Suprapubic skin (tissue), 4 donors: ENCODE measurements at regions not wholly inside any gene's neighbourhood (a gene's known extent, or its start where the extent isn't known, plus 50 kb on each side); places are given as distances from the start of the nearest gene placed in this dataset.

Source experiments
- DNase-seq, 2 donors: peaks; one replicate each; pipeline ENCODE4 v3.0.0-alpha.2; 2019; ENCODE audit warnings: low spot score in 2 of 2
- H3K27ac ChIP-seq: fragments of 200-600 bp; sonication (generic); one replicate; pipeline ENCODE4 v1.5.1; 2019
- H3K27me3 ChIP-seq: fragments of 200-600 bp; sonication (generic); one replicate; pipeline ENCODE4 v1.5.1; 2019
- H3K36me3 ChIP-seq: fragments of 200-600 bp; sonication (generic); one replicate; pipeline ENCODE4 v1.5.1; 2019
- H3K4me1 ChIP-seq: fragments of 200-600 bp; sonication (generic); one replicate; pipeline ENCODE4 v1.5.1; 2019
- H3K4me3 ChIP-seq: fragments of 200-600 bp; sonication (generic); one replicate; pipeline ENCODE4 v1.5.1; 2019; ENCODE audit warnings: mild to moderate bottlenecking
- H3K9me3 ChIP-seq: fragments of 200-600 bp; sonication (generic); one replicate; pipeline ENCODE4 v1.5.1; 2019
- EP300 ChIP-seq: sonication (generic); formaldehyde crosslinking; IDR thresholded peaks from one replicate; pipeline ENCODE4 v1.6.1; 2017; ENCODE audit warnings: antibody characterized with exemption
- POLR2A ChIP-seq, 2 donors: fragments of 450-650 bp; IDR thresholded peaks; one replicate each; pipeline ENCODE4 v1.6.1; 2017; ENCODE audit warnings: antibody characterized with exemption in 2 of 2, mild to moderate bottlenecking in 2 of 2, moderate library complexity in 2 of 2
- POLR2AphosphoS5 ChIP-seq, 3 donors: sonication (generic); formaldehyde crosslinking; IDR thresholded peaks; one replicate each; pipeline ENCODE4 v1.6.1; 2017; ENCODE audit warnings: antibody characterized with exemption in 3 of 3
- WGBS: methylation state at CpG from one replicate; pipeline ENCODE4 v1.1.5; 2018; 5-methylcytosine and 5-hydroxymethylcytosine counted together
- TF ChIP-seq, protein P1 (sequence below), 2 donors: fragments of 200-600 bp in 1 of 2; fragments of 450-650 bp in 1 of 2; sonication (generic) in 1 of 2; IDR thresholded peaks; one replicate each; pipeline ENCODE4 v1.5.1; 2016 to 2019; ENCODE audit warnings: antibody characterized with exemption in 2 of 2, mild to moderate bottlenecking in 1 of 2, moderate library complexity in 1 of 2

DNA sequence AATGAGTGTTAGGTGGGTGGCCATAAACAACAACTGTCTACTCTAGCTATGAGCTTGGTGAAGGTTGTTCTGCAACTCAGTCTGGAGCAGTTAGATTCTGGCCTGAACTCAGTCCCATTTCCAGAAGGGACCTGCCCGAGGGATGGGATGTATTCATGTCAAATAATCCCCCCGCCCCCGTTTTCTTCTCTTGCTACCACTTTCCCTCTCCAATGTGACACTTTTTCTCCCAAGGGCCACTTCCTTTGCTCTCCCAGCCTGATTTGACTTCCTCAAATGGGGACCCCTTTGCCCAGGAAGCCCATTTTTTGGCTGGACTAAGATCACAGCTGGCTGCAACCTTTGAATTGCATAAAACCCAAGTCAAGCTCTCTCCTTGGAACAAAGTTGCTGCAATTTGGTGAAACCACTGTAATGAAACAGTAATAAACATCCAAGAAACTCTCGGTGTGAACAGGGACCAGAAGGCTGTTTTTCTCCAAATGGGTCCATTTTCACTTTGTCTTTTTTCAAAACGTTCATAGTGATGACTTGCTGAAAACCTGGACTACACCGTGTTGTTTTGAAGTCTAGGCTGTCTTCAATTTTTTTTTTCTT, 137.2 kb upstream of the GSC start:
- TF ChIP-seq EP300 (no peak), POLR2AphosphoS5 (IDR thresholded peaks at IDR 0.05) (no peak), POLR2A (IDR thresholded peaks at IDR 0.05) (no peak)
- TF ChIP-seq, protein P1, sequence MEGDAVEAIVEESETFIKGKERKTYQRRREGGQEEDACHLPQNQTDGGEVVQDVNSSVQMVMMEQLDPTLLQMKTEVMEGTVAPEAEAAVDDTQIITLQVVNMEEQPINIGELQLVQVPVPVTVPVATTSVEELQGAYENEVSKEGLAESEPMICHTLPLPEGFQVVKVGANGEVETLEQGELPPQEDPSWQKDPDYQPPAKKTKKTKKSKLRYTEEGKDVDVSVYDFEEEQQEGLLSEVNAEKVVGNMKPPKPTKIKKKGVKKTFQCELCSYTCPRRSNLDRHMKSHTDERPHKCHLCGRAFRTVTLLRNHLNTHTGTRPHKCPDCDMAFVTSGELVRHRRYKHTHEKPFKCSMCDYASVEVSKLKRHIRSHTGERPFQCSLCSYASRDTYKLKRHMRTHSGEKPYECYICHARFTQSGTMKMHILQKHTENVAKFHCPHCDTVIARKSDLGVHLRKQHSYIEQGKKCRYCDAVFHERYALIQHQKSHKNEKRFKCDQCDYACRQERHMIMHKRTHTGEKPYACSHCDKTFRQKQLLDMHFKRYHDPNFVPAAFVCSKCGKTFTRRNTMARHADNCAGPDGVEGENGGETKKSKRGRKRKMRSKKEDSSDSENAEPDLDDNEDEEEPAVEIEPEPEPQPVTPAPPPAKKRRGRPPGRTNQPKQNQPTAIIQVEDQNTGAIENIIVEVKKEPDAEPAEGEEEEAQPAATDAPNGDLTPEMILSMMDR (IDR thresholded peaks at IDR 0.05): no peak
- Histone ChIP-seq H3K27ac (no peak overlapping the region), H3K9me3 (peaks cover 6% of the 10 kb centered on the region), H3K36me3 (no peaks in the 10 kb centered on the region), H3K4me3 (no peak overlapping the region), H3K4me1 (peaks cover 3% of the 10 kb centered on the region), H3K27me3 (peaks cover 13% of the 10 kb centered on the region)
- 62% methylated on average over 6 of the region's 6 CpGs for WGBS
- DNase-seq: no peak

DNA sequence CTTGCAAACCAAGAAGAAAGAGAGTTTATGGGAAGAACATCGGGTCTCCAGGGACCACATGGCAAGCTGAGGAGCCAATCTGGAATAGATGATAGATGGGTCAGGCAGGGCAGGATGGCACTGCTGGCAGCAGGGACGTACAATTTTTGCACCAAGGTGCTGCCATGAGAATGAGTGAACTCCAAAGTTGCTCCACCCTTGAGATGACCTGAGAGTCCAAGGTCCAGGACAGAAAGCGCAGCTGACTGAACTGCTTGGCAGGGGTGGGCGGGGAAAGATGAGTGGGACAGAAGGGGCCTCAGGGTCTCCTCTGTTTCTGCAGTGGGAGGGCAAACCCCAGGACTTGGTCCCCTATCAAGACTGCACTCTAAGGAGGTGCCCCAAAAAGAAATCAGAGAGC, 136.7 kb upstream of the GSC start:
- TF ChIP-seq, protein P1 (IDR thresholded peaks at IDR 0.05): no peak
- no peak for TF ChIP-seq POLR2A (IDR thresholded peaks at IDR 0.05)
- TF ChIP-seq EP300: no peak
- TF ChIP-seq POLR2AphosphoS5 (IDR thresholded peaks at IDR 0.05): no peak
- 92% methylated on average over 4 of the region's 4 CpGs for WGBS
- Histone ChIP-seq H3K36me3 (no peaks in the 10 kb centered on the region), H3K27me3 (peaks cover 13% of the 10 kb centered on the region), H3K4me1 (peaks cover 3% of the 10 kb centered on the region), H3K27ac (no peak overlapping the region), H3K4me3 (no peak overlapping the region), H3K9me3 (peaks cover 1% of the 10 kb centered on the region)
- no peak for DNase-seq

DNA sequence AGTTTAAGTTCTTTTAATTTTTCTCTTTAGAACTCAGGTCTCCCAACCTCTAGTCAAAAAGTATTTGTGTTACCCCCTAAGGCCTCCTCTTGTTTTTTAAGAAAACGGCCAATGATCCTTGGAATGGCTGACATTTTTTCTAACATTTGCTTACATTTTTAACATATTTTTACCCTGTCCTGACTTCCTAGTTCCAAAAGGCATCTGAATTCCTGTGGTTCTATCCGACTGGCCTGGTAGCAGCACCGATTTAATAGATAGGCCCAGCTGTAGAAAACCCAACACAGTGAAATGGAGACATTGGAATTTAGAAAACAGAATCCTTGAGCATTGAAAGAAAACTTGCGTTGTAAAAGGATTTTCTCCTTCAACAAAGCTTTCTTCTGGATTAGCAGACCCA, 134.7 kb upstream of the GSC start:
- Histone ChIP-seq H3K27ac (no peak overlapping the region), H3K4me3 (no peak overlapping the region), H3K4me1 (peaks cover 3% of the 10 kb centered on the region), H3K36me3 (no peaks in the 10 kb centered on the region), H3K27me3 (peaks cover 8% of the 10 kb centered on the region), H3K9me3 (no peaks in the 10 kb centered on the region)
- no peak for DNase-seq
- 72% methylated on average over 4 of the region's 4 CpGs for WGBS
- TF ChIP-seq POLR2A (IDR thresholded peaks at IDR 0.05): no peak
- TF ChIP-seq, protein P1 (IDR thresholded peaks at IDR 0.05): no peak
- no peak for TF ChIP-seq POLR2AphosphoS5 (IDR thresholded peaks at IDR 0.05)

DNA sequence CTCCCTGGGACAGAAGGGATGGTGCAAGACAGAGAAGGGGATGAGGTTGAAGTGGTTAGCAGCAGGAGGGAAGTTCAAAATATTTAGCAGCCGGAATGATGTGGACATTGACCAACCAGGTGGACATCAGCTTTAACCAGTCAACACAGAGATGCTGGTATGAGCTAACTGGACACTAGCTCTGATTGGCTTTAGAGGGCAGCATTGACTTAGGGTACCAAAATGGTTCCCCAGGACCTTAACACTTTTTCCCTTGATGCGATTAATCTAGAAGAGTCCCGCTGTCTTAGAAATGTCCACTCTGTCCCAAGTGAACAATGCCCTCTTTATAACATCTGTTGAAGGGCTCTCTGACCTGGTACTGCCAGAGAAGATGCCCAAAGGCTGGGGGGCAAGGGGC, 134.0 kb upstream of the GSC start:
- Histone ChIP-seq H3K4me1 (peaks cover 3% of the 10 kb centered on the region), H3K4me3 (no peak overlapping the region), H3K27me3 (peaks cover 6% of the 10 kb centered on the region), H3K27ac (no peak overlapping the region), H3K9me3 (no peaks in the 10 kb centered on the region), H3K36me3 (no peaks in the 10 kb centered on the region)
- WGBS: 80% methylated on average over 3 of the region's 3 CpGs
- DNase-seq: no peak
- TF ChIP-seq POLR2A (IDR thresholded peaks at IDR 0.05) (no peak), EP300 (no peak), POLR2AphosphoS5 (IDR thresholded peaks at IDR 0.05) (no peak)
- TF ChIP-seq, protein P1 (IDR thresholded peaks at IDR 0.05): no peak

DNA sequence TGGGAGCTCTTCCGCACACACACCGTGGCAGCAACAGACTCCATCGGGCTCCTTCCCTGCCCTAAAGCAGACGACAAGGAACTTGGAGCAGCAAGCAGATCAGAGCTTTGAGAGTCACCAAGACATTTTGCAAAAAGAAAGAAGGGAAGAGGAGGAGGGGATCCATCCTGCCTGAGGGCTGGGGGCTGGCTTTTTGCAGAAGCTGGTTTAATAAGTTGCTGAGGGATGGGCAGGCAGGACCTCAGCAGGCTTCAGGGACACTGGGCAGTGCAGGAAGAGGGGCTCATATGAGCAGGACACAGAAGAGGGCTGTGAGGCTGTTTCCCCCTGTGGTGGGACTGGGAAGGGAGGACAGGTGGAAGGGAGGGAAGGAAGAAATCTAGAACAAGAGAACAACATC, 133.4 kb upstream of the GSC start:
- H3K27ac ChIP-seq: no peak overlapping the region
- no peaks in the 10 kb centered on the region for H3K36me3 ChIP-seq
- DNase-seq: no peak
- no peak for TF ChIP-seq POLR2A (IDR thresholded peaks at IDR 0.05)
- no peak for TF ChIP-seq EP300
- TF ChIP-seq, protein P1 (IDR thresholded peaks at IDR 0.05): no peak
- TF ChIP-seq POLR2AphosphoS5 (IDR thresholded peaks at IDR 0.05): no peak
- no peaks in the 10 kb centered on the region for H3K9me3 ChIP-seq
- WGBS: 88% methylated on average over 4 of the region's 4 CpGs
- H3K27me3 ChIP-seq: peaks cover 6% of the 10 kb centered on the region
- no peak overlapping the region for H3K4me3 ChIP-seq
- H3K4me1 ChIP-seq: peaks cover 3% of the 10 kb centered on the region
